Upper lobe of left lung (tissue), 4 donors: ENCODE measurements at regions not wholly inside any gene's neighbourhood (a gene's known extent, or its start where the extent isn't known, plus 50 kb on each side); places are given as distances from the start of the nearest gene placed in this dataset.

Experiments used
- CTCF ChIP-seq, 6 experiments: fragments of 450-650 bp in 4 of 6; fragments of 200-600 bp in 2 of 6; sonication (generic) in 2 of 6; IDR thresholded peaks; one replicate each; pipeline ENCODE4 v1.5.1; 2016 to 2019; ENCODE audit warnings: antibody characterized with exemption in 6 of 6
- POLR2AphosphoS5 ChIP-seq, 2 donors: sonication (generic); formaldehyde crosslinking; IDR thresholded peaks; one replicate each; pipeline ENCODE4 v1.5.1; 2017; ENCODE audit warnings: antibody characterized with exemption in 2 of 2

GRCh38 chr15:70440416-70441138 lies 322.8 kb downstream of the UACA start:
- TF ChIP-seq CTCF (IDR thresholded peaks at IDR 0.05) (no peak), POLR2AphosphoS5 (IDR thresholded peaks at IDR 0.05) (no peak)
